GM12892 (cell line): ENCODE measurements at regions not wholly inside any gene's neighbourhood (a gene's known extent, or its start where the extent isn't known, plus 50 kb on each side); places are given as distances from the start of the nearest gene placed in this dataset.
A peak's percentile ranks its signal among the peaks of the same experiment; 100 is the strongest.

Source experiments
- DNase-seq: peaks from one replicate; pipeline ENCODE4 v3.0.0; 2011; ENCODE audit not compliant: insufficient read length
- FAIRE-seq: peaks from 2 replicates; lab custom pipeline; 2011; peaks lifted over from hg19 to GRCh38; lab: Jason Lieb, UNC
- POLR2A ChIP-seq: IDR thresholded peaks from 2 replicates; pipeline ENCODE4 v1.6.1; 2011; ENCODE audit warnings: low read depth, low read length, control low read depth
- POLR2AphosphoS5 ChIP-seq: IDR thresholded peaks from 2 replicates; pipeline ENCODE4 v1.6.1; 2011; ENCODE audit warnings: low read depth, low read length, control low read depth
- TAF1 ChIP-seq: IDR thresholded peaks from 2 replicates; pipeline ENCODE4 v1.6.1; 2011; ENCODE audit warnings: low read depth, mild to moderate bottlenecking, control low read depth, low read length, borderline replicate concordance

DNA sequence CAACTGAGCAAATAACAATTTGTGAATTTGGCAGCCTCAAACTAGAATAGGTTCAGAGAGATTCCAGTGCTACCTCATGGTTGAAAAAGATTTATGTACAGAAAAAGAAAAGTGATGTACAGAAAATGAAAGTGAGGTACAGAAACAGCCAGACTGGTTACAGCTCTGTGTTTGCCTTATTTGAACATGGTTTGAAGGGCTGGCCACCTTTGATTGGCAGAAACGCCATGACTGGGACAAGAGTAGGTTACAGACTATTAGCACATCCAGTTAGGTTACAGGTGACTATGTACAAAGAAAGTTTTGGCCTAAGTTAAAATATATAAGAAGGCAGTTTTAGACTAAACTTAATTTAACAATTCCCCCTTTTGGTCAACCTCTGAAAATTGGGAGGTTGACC lies 309.4 kb downstream of the BTG1 start:
- DNase-seq (no peak), FAIRE-seq (no peak)
- TF ChIP-seq POLR2AphosphoS5 (no peak), TAF1 (no peak), POLR2A (no peak)

- FAIRE-seq: no peak
- no peak for TF ChIP-seq POLR2AphosphoS5
- TF ChIP-seq TAF1: no peak
- no peak for TF ChIP-seq POLR2A
- DNase-seq: no peak
Observed at GRCh38 chr12:91835693-91836092, 310.0 kb downstream of the BTG1 start.

- DNase-seq: no peak
- peak; percentile 69 for FAIRE-seq
- TF ChIP-seq POLR2AphosphoS5 (no peak), TAF1 (no peak), POLR2A (no peak)
Observed at GRCh38 chr12:91833780-91834359, 311.8 kb downstream of the BTG1 start.

DNA sequence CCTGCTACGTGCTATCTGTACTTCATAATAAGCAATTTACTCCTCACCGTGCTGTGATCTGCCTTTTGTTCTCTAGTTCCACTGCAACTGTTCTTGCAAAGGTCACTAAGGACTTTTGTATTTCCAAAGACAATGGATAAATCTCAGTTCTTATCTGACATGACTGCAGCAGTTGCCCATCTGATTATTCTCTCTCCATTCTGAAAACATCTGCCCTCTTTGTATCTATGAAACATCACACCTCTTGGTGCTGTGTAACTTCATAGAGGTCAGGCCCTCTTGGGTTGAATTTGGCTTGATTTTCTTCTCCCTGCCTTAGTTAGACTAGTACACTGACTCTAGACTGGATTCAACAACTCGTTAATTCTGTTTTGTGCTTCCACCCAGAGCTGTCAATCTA lies 319.6 kb downstream of the BTG1 start:
- FAIRE-seq (peak; percentile 5), DNase-seq (no peak)
- TF ChIP-seq POLR2AphosphoS5: no peak
- TF ChIP-seq POLR2A: no peak
- TF ChIP-seq TAF1: no peak

GRCh38 chr12:91824991-91825390 lies 320.7 kb downstream of the BTG1 start:
- no peak for TF ChIP-seq TAF1
- TF ChIP-seq POLR2AphosphoS5: no peak
- TF ChIP-seq POLR2A: no peak
- FAIRE-seq (no peak), DNase-seq (no peak)

DNA sequence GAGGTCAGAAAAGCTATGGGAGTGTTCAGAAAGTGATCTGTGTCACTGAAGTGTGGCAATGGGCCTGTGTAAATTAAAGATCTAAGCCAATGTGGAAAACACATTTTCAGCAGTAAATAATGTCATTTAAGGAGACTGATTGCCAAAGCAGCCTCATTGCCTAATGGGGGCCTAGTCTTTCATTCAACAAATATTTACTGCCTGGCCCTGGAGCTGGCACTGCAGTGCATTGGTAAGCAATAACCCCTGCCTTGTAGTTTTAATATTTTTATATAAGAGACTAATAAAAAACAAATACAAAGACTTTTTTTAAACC lies 326.6 kb downstream of the BTG1 start:
- no peak for TF ChIP-seq POLR2AphosphoS5
- TF ChIP-seq TAF1: no peak
- no peak for TF ChIP-seq POLR2A
- no peak for FAIRE-seq
- no peak for DNase-seq

GRCh38 chr12:91818227-91819131 lies 327.2 kb downstream of the BTG1 start:
- no peak for FAIRE-seq
- no peak for DNase-seq
- no peak for TF ChIP-seq POLR2A
- no peak for TF ChIP-seq POLR2AphosphoS5
- no peak for TF ChIP-seq TAF1

DNA sequence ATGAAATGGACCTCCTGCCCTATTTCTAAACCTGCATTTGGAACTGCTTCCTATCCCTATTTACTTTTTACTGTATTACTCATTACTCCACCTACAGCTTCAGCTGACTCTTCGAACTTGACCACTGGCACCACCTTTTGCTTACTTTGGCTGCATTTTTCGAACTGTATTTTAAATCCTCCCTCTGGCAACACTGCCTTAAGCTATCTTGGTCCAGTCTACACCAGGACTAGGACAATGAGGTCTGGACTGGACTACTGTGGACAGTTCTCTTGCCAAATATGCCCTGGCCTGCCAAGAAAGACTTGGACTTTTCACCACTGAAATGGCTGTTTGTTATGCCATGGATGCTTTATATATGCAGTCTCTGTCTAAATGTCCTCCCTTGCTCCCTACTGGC lies 328.1 kb downstream of the BTG1 start:
- no peak for DNase-seq
- TF ChIP-seq POLR2A (no peak), POLR2AphosphoS5 (no peak), TAF1 (no peak)
- FAIRE-seq: peak; percentile 9

DNA sequence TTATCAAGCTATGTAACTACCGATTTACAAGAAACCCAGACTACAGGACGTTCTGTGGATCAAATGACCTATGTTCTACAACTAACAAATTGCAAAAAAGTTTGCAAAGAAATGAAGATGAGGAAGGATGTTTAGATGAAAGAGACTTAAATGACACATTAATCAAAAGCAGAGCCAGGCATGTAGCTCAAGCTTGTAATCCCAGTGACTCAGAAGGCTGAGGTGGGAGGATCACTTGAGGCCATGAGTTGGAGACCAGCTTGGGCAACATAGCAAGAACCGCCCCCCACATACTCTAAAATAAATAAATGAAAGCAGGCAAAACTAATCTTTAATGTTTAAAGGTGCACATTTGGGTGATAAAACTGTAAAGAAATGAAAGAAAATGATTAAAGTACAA lies 331.9 kb downstream of the BTG1 start:
- FAIRE-seq (no peak), DNase-seq (no peak)
- TF ChIP-seq POLR2AphosphoS5 (no peak), POLR2A (no peak), TAF1 (no peak)

DNA sequence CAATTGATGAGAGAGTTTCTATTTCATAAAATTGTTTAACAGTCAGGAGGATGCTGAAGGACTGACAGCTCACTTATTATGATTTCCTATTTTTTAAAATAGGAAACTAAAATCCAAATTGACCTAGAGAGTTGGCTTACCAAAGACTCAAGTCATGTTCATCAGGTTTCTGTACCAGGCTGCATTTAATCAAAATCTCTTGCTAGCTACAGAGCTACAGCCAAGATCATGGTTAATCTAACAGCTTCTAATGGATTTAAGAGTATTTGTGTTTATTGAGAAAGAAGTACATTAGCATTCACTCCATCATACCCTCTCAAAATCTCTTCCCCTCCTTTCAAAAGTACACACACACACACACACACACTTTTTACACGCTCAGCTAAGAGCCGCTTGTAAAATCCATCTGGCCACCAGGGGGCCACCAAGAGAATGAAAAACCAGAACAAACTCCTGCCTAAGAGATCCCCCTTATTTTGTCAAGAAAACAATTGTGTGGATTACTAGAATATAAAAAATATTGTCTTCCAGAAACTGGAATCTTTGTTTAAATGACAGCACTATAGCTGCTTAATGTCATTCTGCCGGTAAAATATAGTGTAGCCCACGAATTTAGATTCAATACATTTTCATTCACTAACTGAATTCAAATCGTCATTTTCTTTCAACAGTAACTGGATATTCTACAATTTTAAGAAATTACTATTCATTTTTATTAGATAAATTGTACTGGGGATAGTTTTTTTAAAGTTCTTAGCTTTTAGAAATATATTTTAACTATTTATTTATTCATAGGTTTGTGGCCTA lies 334.0 kb downstream of the BTG1 start:
- DNase-seq: no peak
- FAIRE-seq: no peak
- TF ChIP-seq TAF1: no peak
- TF ChIP-seq POLR2A: no peak
- TF ChIP-seq POLR2AphosphoS5: no peak

GRCh38 chr12:91810531-91811451 lies 334.9 kb downstream of the BTG1 start:
- DNase-seq: no peak
- FAIRE-seq: no peak
- no peak for TF ChIP-seq TAF1
- TF ChIP-seq POLR2AphosphoS5: no peak
- TF ChIP-seq POLR2A: no peak
